ENCODE measurements at regions not wholly inside any gene's neighbourhood (a gene's known extent, or its start where the extent isn't known, plus 50 kb on each side); places are given as distances from the start of the nearest gene placed in this dataset.

GRCh38 chr3:173342679-173343078 lies 54.9 kb upstream of the NLGN1 start:
- no peak for TF ChIP-seq CTCF (IDR thresholded peaks at IDR 0.05; ENCODE audit: low read depth, low read length, missing control alignments)
- DNase-seq (ENCODE audit: extremely low read depth, low read depth) = no peak
- no peak overlapping the region for H3K4me3 ChIP-seq (replicated peaks; ENCODE audit: low read depth, low read length)

- DNase-seq (ENCODE audit: extremely low read depth, low read depth) = no peak
- H3K4me3 ChIP-seq (replicated peaks; ENCODE audit: low read depth, low read length) = no peak overlapping the region
- no peak for TF ChIP-seq CTCF (IDR thresholded peaks at IDR 0.05; ENCODE audit: low read depth, low read length, missing control alignments)
These were observed 56.9 kb upstream of the NLGN1 start for GRCh38 chr3:173340626-173341025.

- H3K4me3 ChIP-seq (replicated peaks; ENCODE audit: low read depth, low read length) = no peak overlapping the region
- DNase-seq (ENCODE audit: extremely low read depth, low read depth) = no peak
- TF ChIP-seq CTCF (IDR thresholded peaks at IDR 0.05; ENCODE audit: low read depth, low read length, missing control alignments) = no peak
These were observed 61.3 kb upstream of the NLGN1 start for GRCh38 chr3:173336261-173336660.

GRCh38 chr3:173306110-173306509 lies 91.4 kb upstream of the NLGN1 start:
- H3K4me3 ChIP-seq (replicated peaks; ENCODE audit: low read depth, low read length) = no peak overlapping the region
- DNase-seq (ENCODE audit: extremely low read depth, low read depth) = no peak
- TF ChIP-seq CTCF (IDR thresholded peaks at IDR 0.05; ENCODE audit: low read depth, low read length, missing control alignments) = no peak

DNA sequence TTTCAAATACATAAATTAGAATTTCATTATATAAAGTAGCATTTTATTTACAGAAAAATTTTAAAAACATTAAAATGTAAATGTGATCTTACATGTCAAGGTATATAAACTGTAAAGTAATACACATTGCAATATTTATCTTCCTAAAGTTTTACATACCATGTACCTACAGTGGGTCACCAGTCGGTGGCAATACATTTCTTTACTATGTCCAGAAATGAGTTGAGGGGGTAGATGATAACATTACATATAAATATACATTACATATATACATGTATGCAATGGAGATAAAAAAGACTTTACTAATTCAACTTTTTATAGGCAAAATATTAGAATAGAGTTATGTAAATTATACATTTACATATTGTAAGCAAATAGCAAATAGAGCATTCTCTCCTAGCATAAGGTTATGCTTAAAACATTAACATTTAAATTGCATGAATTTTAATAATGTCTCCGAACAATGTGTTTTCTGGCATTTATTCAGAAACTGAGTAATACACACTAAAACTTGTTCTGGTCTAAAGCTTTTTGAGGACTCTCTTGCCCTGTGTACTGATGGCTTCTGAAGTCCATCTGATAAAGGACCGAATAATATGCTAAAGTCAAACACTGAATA lies 93.3 kb upstream of the NLGN1 start:
- no peak overlapping the region for H3K4me3 ChIP-seq (replicated peaks; ENCODE audit: low read depth, low read length)
- no peak for DNase-seq (ENCODE audit: extremely low read depth, low read depth)
- TF ChIP-seq CTCF (IDR thresholded peaks at IDR 0.05; ENCODE audit: low read depth, low read length, missing control alignments) = no peak

DNA sequence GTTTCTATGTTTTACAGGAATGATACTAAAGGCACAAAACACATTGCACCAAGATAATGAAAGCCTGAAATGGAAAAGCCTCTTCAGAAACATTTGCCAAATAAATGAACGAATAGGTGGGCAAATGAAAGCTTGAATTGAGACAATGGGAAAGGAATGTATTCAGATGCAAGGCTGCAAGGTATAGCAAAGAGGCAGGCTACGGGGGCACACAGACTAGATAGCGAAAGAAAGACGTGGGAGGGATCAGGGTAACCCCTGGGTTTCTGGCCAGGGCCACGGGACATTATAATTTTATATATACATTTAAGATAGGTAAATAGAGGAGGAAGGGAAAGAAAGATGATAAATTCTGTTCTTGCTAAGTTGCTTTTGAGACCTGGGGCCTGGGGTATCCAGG lies 95.9 kb upstream of the NLGN1 start:
- TF ChIP-seq CTCF (IDR thresholded peaks at IDR 0.05; ENCODE audit: low read depth, low read length, missing control alignments) = no peak
- no peak for DNase-seq (ENCODE audit: extremely low read depth, low read depth)
- H3K4me3 ChIP-seq (replicated peaks; ENCODE audit: low read depth, low read length) = no peak overlapping the region

DNA sequence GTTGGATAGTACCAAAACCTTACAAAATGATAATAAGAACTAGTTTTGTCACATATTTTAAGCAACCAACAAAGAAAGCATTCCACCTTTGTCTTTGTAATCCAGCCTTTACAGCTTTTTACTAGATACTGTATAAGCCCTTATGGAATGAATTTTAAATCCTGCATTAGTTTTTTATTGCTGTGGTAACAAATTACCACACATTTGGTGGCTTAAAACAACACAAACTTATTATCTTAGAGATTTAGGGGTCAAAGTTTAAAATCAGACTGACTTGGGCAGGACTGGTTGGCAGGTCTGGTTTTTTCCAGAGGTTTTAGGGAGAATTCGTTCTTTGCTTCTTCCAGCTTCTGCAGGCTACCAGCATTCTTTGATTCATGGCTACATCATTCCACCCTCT lies 108.5 kb upstream of the NLGN1 start:
- no peak for DNase-seq (ENCODE audit: extremely low read depth, low read depth)
- H3K4me3 ChIP-seq (replicated peaks; ENCODE audit: low read depth, low read length) = no peak overlapping the region

More for the DNA sequence above, 108.5 kb upstream of the NLGN1 start:
- TF ChIP-seq CTCF (IDR thresholded peaks at IDR 0.05; ENCODE audit: low read depth, low read length, missing control alignments) = no peak
